Embryonic facial prominence (tissue), 1 donor: ENCODE measurements at regions not wholly inside any gene's neighbourhood (a gene's known extent, or its start where the extent isn't known, plus 50 kb on each side); places are given as distances from the start of the nearest gene placed in this dataset.

ENCODE experiments used
- DNase-seq: peaks from one replicate; pipeline ENCODE4 v3.0.0-alpha.2; 2016; ENCODE audit errors: extremely low spot score

- no peak for DNase-seq
Measured at GRCh38 chr4:10983268-10983667, 298.7 kb upstream of the CLNK start.

GRCh38 chr4:10982305-10982704 is 297.7 kb upstream of the CLNK start:
- no peak for DNase-seq

GRCh38 chr4:10981576-10981975 is 297.0 kb upstream of the CLNK start:
- no peak for DNase-seq

GRCh38 chr4:10981096-10981495 is 296.5 kb upstream of the CLNK start:
- no peak for DNase-seq

- no peak for DNase-seq
Measured at GRCh38 chr4:10979032-10979431, 294.5 kb upstream of the CLNK start.

- no peak for DNase-seq
Measured at GRCh38 chr4:10977534-10977933, 293.0 kb upstream of the CLNK start.

- DNase-seq, result no peak
Measured at GRCh38 chr4:10974371-10974770, 289.8 kb upstream of the CLNK start.

GRCh38 chr4:10973686-10974085 is 289.1 kb upstream of the CLNK start:
- no peak for DNase-seq

GRCh38 chr4:10971800-10972401 is 287.3 kb upstream of the CLNK start:
- no peak for DNase-seq

- DNase-seq, result no peak
Measured at GRCh38 chr4:10965196-10965595, 280.6 kb upstream of the CLNK start.

- no peak for DNase-seq
Measured at GRCh38 chr4:10963958-10964703, 279.6 kb upstream of the CLNK start.

GRCh38 chr4:10963241-10963640 is 278.7 kb upstream of the CLNK start:
- no peak for DNase-seq

- DNase-seq, result no peak
Measured at GRCh38 chr4:10962246-10962645, 277.7 kb upstream of the CLNK start.

- no peak for DNase-seq
Measured at GRCh38 chr4:10960389-10960788, 275.8 kb upstream of the CLNK start.

- no peak for DNase-seq
Measured at GRCh38 chr4:10959586-10959985, 275.0 kb upstream of the CLNK start.

GRCh38 chr4:10958226-10958856 is 273.8 kb upstream of the CLNK start:
- no peak for DNase-seq

- no peak for DNase-seq
Measured at GRCh38 chr4:10951306-10951705, 266.7 kb upstream of the CLNK start.

GRCh38 chr4:10949039-10949733 is 264.6 kb upstream of the CLNK start:
- DNase-seq, result no peak

- no peak for DNase-seq
Measured at GRCh38 chr4:10947898-10948297, 263.3 kb upstream of the CLNK start.

GRCh38 chr4:10944321-10944720 is 259.8 kb upstream of the CLNK start:
- DNase-seq, result no peak

GRCh38 chr4:10942156-10942555 is 257.6 kb upstream of the CLNK start:
- no peak for DNase-seq

- DNase-seq, result no peak
Measured at GRCh38 chr4:10929818-10930217, 245.2 kb upstream of the CLNK start.

GRCh38 chr4:10925996-10926395 is 241.4 kb upstream of the CLNK start:
- no peak for DNase-seq
